Left lung (tissue), 4 donors: ENCODE measurements at regions not wholly inside any gene's neighbourhood (a gene's known extent, or its start where the extent isn't known, plus 50 kb on each side); places are given as distances from the start of the nearest gene placed in this dataset.

Experiments
- ATAC-seq: fragments of 200-7000 bp; cut with Tn5 transposase; one replicate; pipeline ENCODE4 v1.9.1; 2020; ENCODE audit warnings: moderate library complexity
- DNase-seq, 4 donors: peaks; one replicate each; pipeline ENCODE4 v3.0.0-alpha.2; 2013 to 2020
- H3K27ac ChIP-seq, 2 donors: fragments of 200-600 bp; sonication (generic) in 1 of 2; one replicate each; pipeline versions ENCODE4 v1.5.0 to v1.8.0; 2020 to 2021
- H3K27me3 ChIP-seq, 2 donors: fragments of 200-600 bp; sonication (generic) in 1 of 2; one replicate each; pipeline versions ENCODE4 v1.5.0 to v1.8.0; 2020 to 2021
- H3K36me3 ChIP-seq, 2 donors: fragments of 200-600 bp; sonication (generic) in 1 of 2; one replicate each; pipeline versions ENCODE4 v1.5.0 to v1.8.0; 2020 to 2021
- H3K4me1 ChIP-seq, 2 donors: fragments of 200-600 bp; one replicate each; pipeline ENCODE4 v1.8.0; 2021
- H3K4me3 ChIP-seq, 2 donors: fragments of 200-600 bp; sonication (generic) in 1 of 2; one replicate each; pipeline versions ENCODE4 v1.5.0 to v1.8.0; 2020 to 2021; ENCODE audit warnings: mild to moderate bottlenecking in 1 of 2
- H3K9me3 ChIP-seq, 2 donors: fragments of 200-600 bp; sonication (generic) in 1 of 2; one replicate each; pipeline versions ENCODE4 v1.5.0 to v1.8.0; 2020 to 2021
- intact Hi-C, 2 donors: fragments of 100-400 bp; cut with DNase I; formaldehyde crosslinking; loops; one replicate each; pipeline versions ENCODE4 v1.11.2 to v1.14.2; 2022
- TF ChIP-seq, protein P1 (sequence below), 2 donors: fragments of 200-600 bp; sonication (generic) in 1 of 2; IDR thresholded peaks; one replicate each; pipeline versions ENCODE4 v1.5.0 to v1.8.0; 2021; ENCODE audit warnings: antibody characterized with exemption in 2 of 2
- donor health status: DM: no; HTN: yes; CAD: no.
- donor health status: DM: no; HTN: no; CAD: no.

DNA sequence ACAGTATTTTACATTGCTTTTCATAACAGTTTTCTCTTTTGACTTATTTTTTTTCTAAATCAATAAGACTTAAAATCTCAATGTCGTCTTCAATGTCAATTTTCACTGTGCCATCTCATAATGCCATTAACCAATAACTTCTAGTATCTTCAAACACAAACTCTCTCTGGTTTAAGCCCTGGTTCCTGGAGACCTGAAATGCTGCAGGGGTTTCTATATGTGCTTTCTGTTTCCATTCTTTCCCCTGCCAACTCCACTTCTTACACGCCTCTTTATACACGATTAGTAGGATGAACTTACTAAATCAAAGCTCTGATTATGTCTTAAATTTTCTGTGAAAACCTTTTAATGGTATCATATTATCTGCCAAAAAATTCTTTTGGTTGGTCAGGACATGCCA is 191.4 kb downstream of the AMY1C start:
- Histone ChIP-seq H3K36me3 (no peaks in the 10 kb centered on the region), H3K27ac (no peak overlapping the region), H3K4me3 (no peak overlapping the region), H3K27me3 (no peaks in the 10 kb centered on the region), H3K4me1 (no peaks in the 10 kb centered on the region), H3K9me3 (no peaks in the 10 kb centered on the region)
- ATAC-seq (no peak), DNase-seq (no peak)
- TF ChIP-seq, protein P1, sequence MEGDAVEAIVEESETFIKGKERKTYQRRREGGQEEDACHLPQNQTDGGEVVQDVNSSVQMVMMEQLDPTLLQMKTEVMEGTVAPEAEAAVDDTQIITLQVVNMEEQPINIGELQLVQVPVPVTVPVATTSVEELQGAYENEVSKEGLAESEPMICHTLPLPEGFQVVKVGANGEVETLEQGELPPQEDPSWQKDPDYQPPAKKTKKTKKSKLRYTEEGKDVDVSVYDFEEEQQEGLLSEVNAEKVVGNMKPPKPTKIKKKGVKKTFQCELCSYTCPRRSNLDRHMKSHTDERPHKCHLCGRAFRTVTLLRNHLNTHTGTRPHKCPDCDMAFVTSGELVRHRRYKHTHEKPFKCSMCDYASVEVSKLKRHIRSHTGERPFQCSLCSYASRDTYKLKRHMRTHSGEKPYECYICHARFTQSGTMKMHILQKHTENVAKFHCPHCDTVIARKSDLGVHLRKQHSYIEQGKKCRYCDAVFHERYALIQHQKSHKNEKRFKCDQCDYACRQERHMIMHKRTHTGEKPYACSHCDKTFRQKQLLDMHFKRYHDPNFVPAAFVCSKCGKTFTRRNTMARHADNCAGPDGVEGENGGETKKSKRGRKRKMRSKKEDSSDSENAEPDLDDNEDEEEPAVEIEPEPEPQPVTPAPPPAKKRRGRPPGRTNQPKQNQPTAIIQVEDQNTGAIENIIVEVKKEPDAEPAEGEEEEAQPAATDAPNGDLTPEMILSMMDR (IDR thresholded peaks at IDR 0.05), result no peak
- intact Hi-C loops, result no loop called here

DNA sequence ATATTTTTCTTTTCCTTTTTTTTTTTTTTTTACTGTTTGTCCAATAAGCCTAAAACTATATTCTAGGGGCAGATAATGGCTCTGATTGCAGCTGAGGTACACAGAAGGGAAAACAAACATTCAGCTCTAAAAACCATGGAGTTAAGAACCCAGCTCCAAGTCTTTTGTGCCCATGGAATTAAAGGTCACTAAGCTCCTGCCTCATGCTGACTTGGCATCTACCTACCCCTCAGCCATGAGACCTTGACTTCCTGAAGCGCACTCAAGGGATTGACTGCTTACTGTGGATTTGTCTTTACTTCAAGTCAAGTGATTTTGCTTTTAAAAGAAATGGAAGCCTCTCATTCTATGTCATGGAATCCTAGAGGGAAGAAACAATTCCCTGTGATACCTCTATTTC is 192.3 kb downstream of the AMY1C start:
- Histone ChIP-seq H3K4me3 (no peak overlapping the region), H3K4me1 (no peaks in the 10 kb centered on the region), H3K36me3 (no peaks in the 10 kb centered on the region), H3K9me3 (no peaks in the 10 kb centered on the region), H3K27ac (no peak overlapping the region), H3K27me3 (no peaks in the 10 kb centered on the region)
- intact Hi-C loops, result no loop called here
- DNase-seq (no peak), ATAC-seq (no peak)
- TF ChIP-seq, protein P1 (IDR thresholded peaks at IDR 0.05), result no peak

DNA sequence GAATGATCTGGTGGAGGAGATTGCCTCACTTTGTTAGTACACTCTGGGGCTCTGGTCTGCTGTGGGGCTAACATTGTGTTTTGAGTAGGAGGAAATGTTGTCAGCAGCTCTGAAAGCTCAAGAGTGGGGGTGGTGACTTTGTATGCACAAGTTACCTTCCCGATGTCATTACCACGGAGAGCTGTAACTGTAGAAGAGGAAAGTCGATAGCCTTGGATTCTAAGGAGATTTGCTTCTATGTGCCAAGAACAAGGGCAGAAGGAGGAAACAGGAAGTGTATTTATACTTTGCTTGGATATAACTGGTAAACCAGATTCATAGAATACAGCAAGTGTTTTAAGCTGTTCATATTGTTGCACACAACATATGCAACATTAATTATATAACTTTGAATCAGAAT is 196.1 kb downstream of the AMY1C start:
- H3K27me3 ChIP-seq, result no peaks in the 10 kb centered on the region
- no peak for DNase-seq
- intact Hi-C loops, result no loop called here
- no peak overlapping the region for H3K27ac ChIP-seq
- H3K36me3 ChIP-seq, result no peaks in the 10 kb centered on the region
- H3K4me1 ChIP-seq, result no peaks in the 10 kb centered on the region
- TF ChIP-seq, protein P1 (IDR thresholded peaks at IDR 0.05), result no peak
- H3K9me3 ChIP-seq, result no peaks in the 10 kb centered on the region
- ATAC-seq, result no peak
- H3K4me3 ChIP-seq, result no peak overlapping the region

GRCh38 chr1:103948526-103948925 is 198.8 kb downstream of the AMY1C start:
- Histone ChIP-seq H3K36me3 (no peaks in the 10 kb centered on the region), H3K9me3 (no peaks in the 10 kb centered on the region), H3K4me3 (no peak overlapping the region), H3K27me3 (no peaks in the 10 kb centered on the region), H3K27ac (no peak overlapping the region), H3K4me1 (no peaks in the 10 kb centered on the region)
- peak in 1 of 4 donors; percentile 20 for DNase-seq
- no peak for ATAC-seq
- intact Hi-C loops, result no loop called here
- TF ChIP-seq, protein P1 (IDR thresholded peaks at IDR 0.05), result peak in 1 of 2 donors; percentile 28

GRCh38 chr1:103949779-103950178 is 200.1 kb downstream of the AMY1C start:
- H3K36me3 ChIP-seq, result no peaks in the 10 kb centered on the region
- intact Hi-C loops, result no loop called here
- H3K27me3 ChIP-seq, result no peaks in the 10 kb centered on the region
- H3K9me3 ChIP-seq, result no peaks in the 10 kb centered on the region
- no peak overlapping the region for H3K27ac ChIP-seq
- DNase-seq (no peak), ATAC-seq (no peak)
- H3K4me1 ChIP-seq, result no peaks in the 10 kb centered on the region
- H3K4me3 ChIP-seq, result no peak overlapping the region
- TF ChIP-seq, protein P1 (IDR thresholded peaks at IDR 0.05), result no peak
